Myocyte (in vitro differentiated cells): ENCODE measurements at regions not wholly inside any gene's neighbourhood (a gene's known extent, or its start where the extent isn't known, plus 50 kb on each side); places are given as distances from the start of the nearest gene placed in this dataset.

Experiments
- DNase-seq: peaks from one replicate; pipeline ENCODE4 v3.0.0-alpha.2; 2012; ENCODE audit warnings: low read depth

GRCh38 chr17:6325741-6326140 is 109.2 kb downstream of the AIPL1 start:
- no peak for DNase-seq

DNA sequence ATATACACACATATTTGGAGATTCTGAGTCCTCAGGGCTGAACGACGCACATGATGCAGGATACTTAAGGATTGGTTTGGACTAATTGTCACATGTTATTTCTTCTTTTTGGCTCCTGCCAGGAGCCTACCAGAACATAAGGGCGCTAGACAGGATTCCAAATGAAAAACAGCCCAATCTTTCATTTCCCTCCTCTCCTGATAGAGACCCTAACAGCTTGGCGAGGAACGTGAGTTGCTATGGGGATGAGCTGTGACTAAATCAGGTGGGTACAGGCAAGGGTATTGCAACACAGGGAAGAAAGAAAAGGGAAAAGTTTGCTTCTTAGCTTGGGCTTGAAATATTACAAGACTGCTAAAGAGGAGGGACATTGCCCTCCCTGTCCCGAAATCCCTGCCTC is 109.9 kb downstream of the AIPL1 start:
- DNase-seq = no peak

DNA sequence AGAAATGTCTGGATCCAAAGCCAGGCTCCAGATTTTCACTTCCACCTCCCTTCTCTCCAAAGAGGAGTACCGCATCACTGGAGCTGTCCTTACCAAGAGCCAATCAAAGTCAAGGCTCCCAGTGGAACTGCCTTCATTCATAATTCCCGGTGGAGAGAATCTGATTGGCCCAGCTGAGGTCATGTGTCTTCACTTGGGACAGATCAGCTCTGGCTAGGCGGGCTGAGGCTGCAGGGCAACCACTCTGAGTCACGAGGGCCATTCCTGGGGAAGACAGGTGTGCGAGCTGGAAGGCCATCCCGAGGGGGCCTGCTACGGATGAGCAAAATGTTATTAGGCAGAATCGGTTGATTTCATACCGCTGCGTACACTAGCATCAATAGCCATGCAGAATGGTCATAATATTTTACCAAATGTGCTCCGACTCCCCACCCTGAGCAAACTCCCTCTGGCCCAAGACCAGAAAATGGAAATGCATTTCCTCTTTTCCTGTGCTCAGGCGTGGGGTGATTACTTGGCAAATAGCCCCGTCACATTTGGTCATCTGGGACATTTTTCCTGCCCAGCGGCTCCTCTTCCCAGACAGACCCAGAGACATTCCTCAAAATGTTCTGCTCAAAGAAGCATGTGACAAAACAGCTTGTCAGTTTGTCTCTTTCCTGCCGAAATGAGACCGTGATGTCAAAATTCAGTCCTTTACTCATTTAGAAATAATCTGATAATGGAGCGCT is 111.1 kb downstream of the AIPL1 start:
- DNase-seq = peak; percentile 57

DNA sequence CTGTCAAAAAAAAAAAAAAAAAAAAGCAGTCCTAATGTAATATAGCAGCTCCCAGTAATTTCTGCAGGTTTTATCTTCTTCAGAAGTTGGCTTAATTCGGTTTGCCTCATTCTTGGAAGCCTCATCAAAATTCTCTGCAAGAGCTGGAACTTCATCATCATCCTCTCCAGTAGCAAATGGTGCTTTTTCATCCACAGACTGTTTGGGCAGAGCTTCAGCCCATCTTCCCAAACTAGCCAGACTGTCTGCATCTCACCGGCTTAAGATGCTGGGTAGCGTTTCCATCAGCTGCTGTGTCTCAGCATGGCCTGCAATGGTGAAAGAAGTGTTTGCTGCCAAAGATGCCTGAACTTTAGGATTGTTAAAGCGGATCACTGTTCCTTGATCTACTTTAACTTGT is 112.6 kb downstream of the AIPL1 start:
- no peak for DNase-seq

- no peak for DNase-seq
These were observed 120.6 kb downstream of the AIPL1 start for GRCh38 chr17:6314311-6314710.

- DNase-seq = no peak
These were observed 121.1 kb downstream of the AIPL1 start for GRCh38 chr17:6313835-6314234.

DNA sequence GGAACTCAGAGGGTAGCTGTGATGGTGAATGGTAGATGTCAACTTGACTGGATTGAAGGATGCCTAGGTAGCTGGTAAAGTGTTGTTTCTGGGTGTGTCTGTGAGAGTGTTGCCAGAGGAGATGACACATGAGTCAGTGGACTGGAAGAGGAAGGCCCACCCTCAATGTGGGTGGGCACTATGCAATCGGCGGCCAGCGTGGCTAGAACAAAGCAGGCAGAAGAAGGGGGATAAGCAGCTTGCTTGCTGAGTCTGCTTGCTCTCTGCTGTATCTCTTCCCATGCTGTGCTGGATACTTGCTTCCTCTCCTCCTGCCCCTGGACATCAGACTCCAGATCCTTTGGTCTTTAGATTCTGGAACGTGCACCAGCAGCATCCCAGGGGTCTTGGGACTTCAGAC is 128.1 kb downstream of the AIPL1 start:
- no peak for DNase-seq

- DNase-seq = peak; percentile 5
These were observed 129.1 kb downstream of the AIPL1 start for GRCh38 chr17:6305613-6306360.

DNA sequence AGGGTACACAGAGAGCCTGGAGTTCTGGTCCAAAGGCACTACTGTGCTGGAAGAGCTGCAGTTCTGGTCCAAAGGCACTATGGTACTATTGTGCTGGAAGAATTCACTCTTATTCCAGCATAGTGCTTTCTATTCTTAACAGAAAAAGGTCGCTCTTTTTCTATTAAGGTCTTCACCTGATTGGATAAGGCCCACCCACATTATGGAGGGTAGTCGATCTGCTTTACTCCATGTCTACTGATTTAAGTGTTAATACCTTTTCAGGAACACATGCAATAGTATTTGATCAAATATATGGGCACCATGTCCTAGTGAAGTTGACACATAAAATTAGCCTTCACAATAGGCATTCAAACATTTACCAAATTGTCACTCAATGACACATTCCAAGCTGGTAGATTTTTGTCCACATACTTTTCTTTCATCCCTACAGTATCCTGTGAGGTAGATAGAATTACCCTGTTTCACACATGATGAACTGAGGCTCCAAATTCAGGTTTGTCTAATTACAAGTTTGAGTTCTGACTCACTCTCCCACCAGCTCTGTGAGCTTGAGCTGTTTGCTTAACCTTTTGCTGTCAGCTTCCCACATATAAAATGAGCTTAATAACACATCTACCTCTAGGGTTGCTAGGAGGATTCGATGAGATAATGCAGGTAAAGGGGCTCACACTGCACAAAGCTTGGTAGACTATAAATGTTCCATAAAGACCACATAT is 129.9 kb downstream of the AIPL1 start:
- DNase-seq = no peak

GRCh38 chr17:6303664-6304063 is 131.3 kb downstream of the AIPL1 start:
- peak; percentile 57 for DNase-seq

- DNase-seq = no peak
These were observed 135.6 kb downstream of the AIPL1 start for GRCh38 chr17:6299275-6299674.

- no peak for DNase-seq
These were observed 137.0 kb downstream of the AIPL1 start for GRCh38 chr17:6297960-6298359.

GRCh38 chr17:6297119-6297518 is 137.8 kb downstream of the AIPL1 start:
- DNase-seq = no peak

DNA sequence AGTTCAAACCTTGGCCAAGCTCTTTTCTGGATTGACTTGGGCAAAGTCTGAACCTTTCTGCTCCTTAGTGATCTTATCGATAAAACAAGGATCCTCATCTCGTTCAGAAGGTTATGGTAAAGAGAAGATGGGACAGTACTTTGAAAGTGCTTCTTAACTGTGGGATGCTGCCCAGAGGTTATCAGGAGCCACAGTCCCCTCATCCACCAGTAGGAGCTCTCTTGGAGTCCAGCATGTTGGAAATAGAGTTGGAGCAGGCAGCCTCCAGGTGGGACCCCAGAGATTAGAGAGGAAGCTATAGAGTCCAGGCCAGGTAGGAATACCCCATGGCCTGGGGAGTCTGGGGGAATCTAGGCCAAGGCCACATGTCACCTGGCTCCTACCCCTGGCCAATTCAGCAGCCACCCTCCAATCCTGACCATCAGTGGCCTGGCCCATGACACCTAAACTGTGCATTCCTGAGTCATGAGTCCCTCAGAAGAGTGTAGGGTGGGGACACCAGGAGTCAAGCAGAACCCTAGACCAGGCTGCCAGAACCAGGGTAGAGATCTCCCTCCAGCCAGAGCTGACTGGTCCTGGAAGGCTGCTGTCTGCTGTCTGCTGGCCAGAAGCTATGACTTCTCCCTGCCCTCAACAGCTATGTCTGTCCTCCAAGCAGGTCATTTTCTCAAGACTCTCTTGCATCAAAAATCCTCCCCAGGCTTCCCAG is 144.3 kb downstream of the AIPL1 start:
- DNase-seq = no peak

GRCh38 chr17:6286233-6286632 is 148.7 kb downstream of the AIPL1 start:
- DNase-seq = no peak

DNA sequence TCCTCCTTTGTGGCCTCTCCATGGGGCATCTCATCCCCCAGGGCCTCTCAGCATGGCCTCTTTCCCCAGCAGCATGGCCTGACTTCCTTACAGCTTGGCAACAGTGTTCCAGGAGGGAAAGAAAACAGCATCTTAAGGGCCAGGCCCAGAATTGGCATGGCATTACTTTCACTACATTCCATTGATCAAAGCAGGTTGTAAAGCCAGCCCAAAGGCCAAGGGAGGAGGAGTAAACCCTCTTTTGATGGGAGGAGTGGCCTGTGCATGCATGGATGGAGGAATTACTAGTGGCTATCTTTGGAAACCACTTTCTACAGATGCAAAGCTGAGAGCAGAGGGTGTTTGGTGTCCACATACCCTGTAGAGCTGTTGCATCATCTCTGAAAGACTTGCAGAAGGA is 149.4 kb downstream of the AIPL1 start:
- DNase-seq = no peak

DNA sequence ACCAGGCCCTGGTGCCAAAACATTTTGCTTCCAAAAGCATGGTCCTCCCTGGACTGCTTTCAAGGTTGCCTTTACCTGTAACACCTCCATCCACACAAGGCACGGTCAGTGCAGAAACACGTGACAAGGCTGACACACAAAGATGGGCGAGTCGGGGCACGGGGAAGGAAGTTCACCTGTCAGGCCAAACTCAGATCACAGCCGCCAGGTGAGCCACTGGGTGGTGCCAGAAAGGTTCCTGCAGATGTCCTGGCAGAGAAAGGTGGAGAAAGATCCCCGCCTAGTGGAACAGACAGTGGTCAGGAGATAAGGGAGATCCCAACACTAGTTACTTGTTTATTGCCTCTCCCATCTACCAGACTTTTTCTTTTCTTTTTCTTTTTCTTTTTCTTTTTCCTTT is 155.3 kb downstream of the AIPL1 start:
- DNase-seq = no peak

GRCh38 chr17:6278376-6278775 is 156.5 kb downstream of the AIPL1 start:
- no peak for DNase-seq

GRCh38 chr17:6276711-6277110 is 158.2 kb downstream of the AIPL1 start:
- no peak for DNase-seq

GRCh38 chr17:6274310-6274709 is 160.6 kb downstream of the AIPL1 start:
- DNase-seq = no peak

DNA sequence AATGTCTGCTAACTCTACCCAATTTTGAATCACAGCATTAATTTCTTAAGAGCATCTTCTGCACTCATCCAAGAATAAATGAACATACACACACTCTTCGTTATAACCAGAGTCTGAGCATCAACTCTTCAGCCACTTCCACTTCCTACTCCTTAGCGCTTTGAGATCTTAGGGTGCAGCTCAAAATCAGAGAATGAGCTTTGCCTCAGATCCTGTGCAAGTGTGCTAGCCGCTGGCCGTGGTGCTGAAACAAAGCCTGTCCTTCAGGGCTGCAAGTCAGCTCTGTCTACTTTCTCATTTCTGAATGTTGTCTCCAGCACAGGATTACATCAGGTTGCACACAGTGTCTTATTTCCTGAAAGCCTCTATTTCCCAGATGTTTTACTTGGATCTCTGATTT is 165.4 kb downstream of the AIPL1 start:
- DNase-seq = peak; percentile 75

GRCh38 chr17:6261466-6261865 is 173.5 kb downstream of the AIPL1 start:
- no peak for DNase-seq
